SK-N-SH (cell line): ENCODE measurements at regions not wholly inside any gene's neighbourhood (a gene's known extent, or its start where the extent isn't known, plus 50 kb on each side); places are given as distances from the start of the nearest gene placed in this dataset.
A peak's percentile ranks its signal among the peaks of the same experiment; 100 is the strongest.

Experiments used
- CTCF ChIA-PET: fragments of 300-600, 350-600 bp; formaldehyde crosslinking; extraction: SDS; loops from one replicate; lab custom pipeline; 2021; lab: Yijun Ruan, JAX
- POLR2A ChIA-PET: fragments of 350-600 bp; sonication (Branson Sonifier 250); formaldehyde crosslinking; extraction: SDS; loops from one replicate; lab custom pipeline; 2020; ENCODE audit warnings: antibody characterized with exemption, inconsistent platforms; lab: Yijun Ruan, JAX
- DNase-seq: peaks from one replicate; pipeline ENCODE4 v3.0.0; 2012
- H2AFZ ChIP-seq: fragments of 200-600 bp; sonication (generic); 2 replicates; pipeline ENCODE4 v1.8.1; 2016; ENCODE audit warnings: antibody characterized with exemption, mild to moderate bottlenecking, low read depth
- H3F3A ChIP-seq: fragments of 200-600 bp; sonication (generic); replicated peaks from 2 replicates; pipeline ENCODE3; 2016; ENCODE audit warnings: antibody characterized with exemption, mild to moderate bottlenecking; ENCODE audit not compliant: insufficient read depth
- H3K27ac ChIP-seq, 2 experiments: fragments of 200-500 bp in 1 of 2; fragments of 200-600 bp in 1 of 2; sonication (Bioruptor generic) in 1 of 2; sonication (generic), shearing (Covaris generic) in 1 of 2; 2 replicates each; pipeline versions ENCODE4 v1.5.1 to v1.6.1; 2014 to 2016; ENCODE audit warnings: low read depth in 2 of 2, inconsistent platforms in 1 of 2, low read length in 1 of 2, mild to moderate bottlenecking in 1 of 2, mixed read lengths in 1 of 2
- H3K27me3 ChIP-seq: fragments of 200-600 bp; sonication (generic), shearing (Covaris generic); 2 replicates; pipeline ENCODE4 v1.6.1; 2016; ENCODE audit warnings: mixed run types; ENCODE audit not compliant: insufficient read depth
- H3K36me3 ChIP-seq, 2 experiments: fragments of 200-500 bp in 1 of 2; fragments of 200-600 bp in 1 of 2; sonication (Bioruptor generic) in 1 of 2; sonication (generic) in 1 of 2; replicated peaks in 1 of 2; 2 replicates each; pipeline versions ENCODE3 to v1.5.1; 2014 to 2016; ENCODE audit warnings: low read length in 1 of 2, mild to moderate bottlenecking in 1 of 2; ENCODE audit not compliant: insufficient read depth in 2 of 2, control insufficient read depth in 1 of 2
- H3K4me1 ChIP-seq, 2 experiments: fragments of 200-500 bp in 1 of 2; fragments of 200-600 bp in 1 of 2; sonication (Bioruptor generic) in 1 of 2; sonication (generic), shearing (Covaris generic) in 1 of 2; 2 replicates each; pipeline versions ENCODE4 v1.5.1 to v1.6.1; 2014 to 2016; ENCODE audit warnings: low read depth in 1 of 2, low read length in 1 of 2, mixed run types in 1 of 2; ENCODE audit not compliant: insufficient read depth in 2 of 2, control insufficient read depth in 1 of 2
- H3K4me2 ChIP-seq: fragments of 200-600 bp; sonication (generic), shearing (Covaris generic); 2 replicates; pipeline ENCODE4 v1.6.1; 2017; ENCODE audit warnings: mixed run types
- H3K4me3 ChIP-seq, 2 experiments: fragments of 200-500 bp in 1 of 2; fragments of 200-600 bp in 1 of 2; sonication (Bioruptor generic) in 1 of 2; sonication (generic), shearing (Covaris generic) in 1 of 2; 2 replicates each; pipeline versions ENCODE4 v1.5.1 to v1.8.1; 2014 to 2016; ENCODE audit warnings: low read depth in 2 of 2, inconsistent platforms in 1 of 2, low read length in 1 of 2, mild to moderate bottlenecking in 1 of 2, mixed read lengths in 1 of 2, moderate library complexity in 1 of 2
- H3K79me2 ChIP-seq: fragments of 200-600 bp; sonication (generic); 2 replicates; pipeline ENCODE4 v1.8.1; 2017; ENCODE audit warnings: mild to moderate bottlenecking; ENCODE audit not compliant: insufficient read depth
- H3K9ac ChIP-seq: fragments of 200-600 bp; sonication (generic); 2 replicates; pipeline ENCODE4 v1.6.1; 2017; ENCODE audit warnings: mixed run types
- H3K9me2 ChIP-seq: fragments of 200-600 bp; sonication (generic); 2 replicates; pipeline ENCODE4 v1.6.1; 2017; ENCODE audit warnings: mixed run types
- H3K9me3 ChIP-seq: fragments of 200-600 bp; sonication (generic); 2 replicates; pipeline ENCODE4 v1.6.1; 2017; ENCODE audit warnings: mixed run types, mild to moderate bottlenecking, moderate library complexity
- H4K20me1 ChIP-seq: fragments of 200-600 bp; sonication (generic); 2 replicates; pipeline ENCODE4 v1.6.1; 2017; ENCODE audit warnings: mild to moderate bottlenecking, mixed run types; ENCODE audit not compliant: insufficient read depth
- FOXJ3 ChIP-seq: sonication (generic); formaldehyde crosslinking; IDR thresholded peaks from 2 replicates; pipeline ENCODE4 v1.5.1; 2020; ENCODE audit warnings: mild to moderate bottlenecking, missing genetic modification reagents
- GABPA ChIP-seq: IDR thresholded peaks from 2 replicates; pipeline ENCODE4 v1.4.0; 2012; ENCODE audit warnings: low read depth, mild to moderate bottlenecking
- MAX ChIP-seq: IDR thresholded peaks from 2 replicates; pipeline ENCODE4 v1.4.0; 2012; ENCODE audit warnings: low read depth
- NRF1 ChIP-seq: IDR thresholded peaks from 2 replicates; pipeline ENCODE4 v1.6.1; 2012; ENCODE audit warnings: low read depth, mild to moderate bottlenecking, low read length
- PBX3 ChIP-seq: IDR thresholded peaks from 2 replicates; pipeline ENCODE4; 2012
- RCOR1 ChIP-seq: fragments of 150-350 bp; IDR thresholded peaks from 2 replicates; pipeline ENCODE4 v1.6.1; 2017; ENCODE audit warnings: antibody characterized with exemption, low read length
- REST ChIP-seq: IDR thresholded peaks from 2 replicates; pipeline ENCODE4 v1.6.1; 2012; ENCODE audit warnings: mild to moderate bottlenecking, low read depth, low read length, moderate library complexity
- SMC3 ChIP-seq: IDR thresholded peaks from 2 replicates; pipeline ENCODE4 v1.6.1; 2012; ENCODE audit warnings: low read depth, low read length, improper control_type of control experiment
- TEAD4 ChIP-seq: IDR thresholded peaks from 2 replicates; pipeline ENCODE4 v1.4.0; 2012; ENCODE audit warnings: mild to moderate bottlenecking, borderline replicate concordance; ENCODE audit not compliant: insufficient read depth
- WGBS: methylation state at CpG from one replicate; pipeline ENCODE4 v1.1.6; 2017; ENCODE audit warnings: low lambda C conversion rate; 5-methylcytosine and 5-hydroxymethylcytosine counted together

GRCh38 chr2:42901076-42901640 lies 108.8 kb upstream of the HAAO start:
- H3K4me2 ChIP-seq: peak overlapping the region; percentile 16; the same call in 1 of the 2 replicates
- POLR2A ChIA-PET: no interaction called here
- 61% methylated on average over 4 of the region's 4 CpGs for WGBS

More at GRCh38 chr2:42901076-42901640, 108.8 kb upstream of the HAAO start:
- no peak overlapping the region for H3K9ac ChIP-seq
- H3F3A ChIP-seq: peaks cover 4% of the 10 kb centered on the region
- H3K27ac ChIP-seq: no peak overlapping the region
- no peaks in the 10 kb centered on the region for H3K27me3 ChIP-seq
- TF ChIP-seq MAX: no peak
- no peak for TF ChIP-seq FOXJ3 (CRISPR knock-in tag)
- no peak for TF ChIP-seq NRF1
- TF ChIP-seq SMC3: no peak
- no peak for TF ChIP-seq TEAD4
- no peak for TF ChIP-seq RCOR1
- TF ChIP-seq REST: no peak
- no peak for TF ChIP-seq PBX3
- TF ChIP-seq GABPA: no peak
- no peak overlapping the region for H3K4me3 ChIP-seq
- no peaks in the 10 kb centered on the region for H3K9me3 ChIP-seq
- DNase-seq: no peak
- H3K4me1 ChIP-seq: peaks cover under 1 to 27% of the 10 kb centered on the region in 2 experiments; a peak in 3 of 4 replicates
- CTCF ChIA-PET: interaction anchor here (1.1 to 1.7 kb wide), 3 partner anchors 12 to 73 kb away, joined by 3 to 4 read pairs (median 4); no protein-coding TSS in a partner anchor
- no peaks in the 10 kb centered on the region for H3K36me3 ChIP-seq
- peak overlapping the region; percentile 54 for H2AFZ ChIP-seq
- H3K79me2 ChIP-seq: no peaks in the 10 kb centered on the region
- H3K9me2 ChIP-seq: no peaks in the 10 kb centered on the region
- no peaks in the 10 kb centered on the region for H4K20me1 ChIP-seq
